ENCODE measurements at regions not wholly inside any gene's neighbourhood (a gene's known extent, or its start where the extent isn't known, plus 50 kb on each side); places are given as distances from the start of the nearest gene placed in this dataset.

- H3K79me2 ChIP-seq (ENCODE audit: control insufficient read depth, insufficient read depth, low read length): no peaks in the 10 kb centered on the region
- intact Hi-C loops (cut with micrococcal nuclease): no loop called here
- no peaks in the 10 kb centered on the region for H3K9me3 ChIP-seq (ENCODE audit: control extremely low read depth in 1 of 3, control insufficient read depth in 2 of 3, insufficient read depth in 1 of 3, low read length in 2 of 3)
- no peaks in the 10 kb centered on the region for H4K20me1 ChIP-seq (ENCODE audit: control insufficient read depth, insufficient read depth, low read length, poor library complexity, severe bottlenecking)
- no peaks in the 10 kb centered on the region for H3K4me1 ChIP-seq (ENCODE audit: control insufficient read depth in 2 of 2, insufficient read depth in 2 of 2, low read length in 2 of 2)
- Mint-ChIP-seq H3K4me3 (no peak overlapping the region), H3K27ac (no peak overlapping the region), H3K4me1 (no peaks in the 10 kb centered on the region), H3K27me3 (peaks cover 10% of the 10 kb centered on the region), H3K9me3 (ENCODE audit: insufficient read depth) (no peaks in the 10 kb centered on the region)
- H3K9ac ChIP-seq (ENCODE audit: low read length): no peak overlapping the region
- peaks cover 0 to 2% (median 0%) of the 10 kb centered on the region in 4 experiments for H3K27me3 ChIP-seq (replicated peaks in 1 of 4; ENCODE audit: control extremely low read depth in 1 of 4, control insufficient read depth in 3 of 4, insufficient read depth in 4 of 4, low read length in 3 of 4)
- POLR2A ChIA-PET: no interaction called here
- no peaks in the 10 kb centered on the region for H3K36me3 ChIP-seq (replicated peaks in 1 of 2; ENCODE audit: control extremely low read depth in 1 of 2, control insufficient read depth in 1 of 2, extremely low read depth in 1 of 2, insufficient read depth in 2 of 2, low read length in 1 of 2)
- DNase-seq (no peak), ATAC-seq (ENCODE audit: low read depth) (no peak)
- H2AFZ ChIP-seq (ENCODE audit: insufficient read depth, low read depth, low read length, poor library complexity, severe bottlenecking): no peak overlapping the region
- no peak for TF ChIP-seq CTCF (IDR thresholded peaks at IDR 0.05)
- no peak for TF ChIP-seq EZH2 (IDR thresholded peaks at IDR 0.05; ENCODE audit: borderline replicate concordance, insufficient read depth, low read depth, low read length, poor library complexity, severe bottlenecking)
- H3K4me3 ChIP-seq (ENCODE audit: control extremely low read depth in 1 of 5, extremely low read depth in 1 of 5, insufficient read depth in 1 of 5, low read depth in 2 of 5, low read length in 4 of 5): no peak overlapping the region
- 96% methylated on average over 2 of the region's 3 CpGs for WGBS (ENCODE audit: insufficient coverage)
- H3K27ac ChIP-seq (ENCODE audit: low read length in 2 of 2): no peak overlapping the region
- CTCF ChIA-PET: no interaction called here
- H3K4me2 ChIP-seq (replicated peaks; ENCODE audit: low read depth, low read length, poor library complexity, severe bottlenecking): no peak overlapping the region
Measured at GRCh38 chr4:10316851-10317250, 140.4 kb downstream of the ZNF518B start.

DNA sequence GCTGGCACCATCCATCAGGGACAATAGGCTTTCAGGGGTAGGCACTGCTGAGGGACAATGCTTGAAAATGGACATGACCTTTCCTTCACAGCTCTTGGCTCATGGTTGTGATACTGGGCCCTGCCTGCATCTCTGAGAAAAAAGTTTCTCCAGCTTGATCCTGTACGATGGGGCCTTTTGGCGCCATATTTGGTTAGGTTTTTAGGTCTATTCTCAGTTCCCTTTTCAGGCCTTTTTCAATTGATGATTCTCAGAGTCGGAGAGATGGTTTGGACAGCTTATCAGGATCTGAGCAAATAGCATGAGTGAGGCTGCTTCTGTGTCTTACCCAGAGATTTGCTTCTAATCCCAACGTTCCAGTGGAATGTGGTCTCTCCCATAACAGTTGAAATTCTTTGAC lies 141.6 kb downstream of the ZNF518B start:
- Histone ChIP-seq H3K4me2 (replicated peaks; ENCODE audit: low read depth, low read length, poor library complexity, severe bottlenecking) (no peak overlapping the region), H3K9me3 (ENCODE audit: control extremely low read depth in 1 of 3, control insufficient read depth in 2 of 3, insufficient read depth in 1 of 3, low read length in 2 of 3) (no peaks in the 10 kb centered on the region), H3K27me3 (replicated peaks in 1 of 4; ENCODE audit: control extremely low read depth in 1 of 4, control insufficient read depth in 3 of 4, insufficient read depth in 4 of 4, low read length in 3 of 4) (peaks cover 0 to 4% (median 0%) of the 10 kb centered on the region in 4 experiments), H3K36me3 (replicated peaks in 1 of 2; ENCODE audit: control extremely low read depth in 1 of 2, control insufficient read depth in 1 of 2, extremely low read depth in 1 of 2, insufficient read depth in 2 of 2, low read length in 1 of 2) (no peaks in the 10 kb centered on the region), H3K4me3 (ENCODE audit: control extremely low read depth in 1 of 5, extremely low read depth in 1 of 5, insufficient read depth in 1 of 5, low read depth in 2 of 5, low read length in 4 of 5) (no peak overlapping the region), H3K27ac (ENCODE audit: low read length in 2 of 2) (no peak overlapping the region), H3K4me1 (ENCODE audit: control insufficient read depth in 2 of 2, insufficient read depth in 2 of 2, low read length in 2 of 2) (no peaks in the 10 kb centered on the region), H3K9ac (ENCODE audit: low read length) (no peak overlapping the region), H2AFZ (ENCODE audit: insufficient read depth, low read depth, low read length, poor library complexity, severe bottlenecking) (no peak overlapping the region), H3K79me2 (ENCODE audit: control insufficient read depth, insufficient read depth, low read length) (no peaks in the 10 kb centered on the region), H4K20me1 (ENCODE audit: control insufficient read depth, insufficient read depth, low read length, poor library complexity, severe bottlenecking) (no peaks in the 10 kb centered on the region)
- 92% methylated on average over 4 of the region's 4 CpGs for WGBS (ENCODE audit: insufficient coverage)
- Mint-ChIP-seq H3K4me1 (no peaks in the 10 kb centered on the region), H3K9me3 (ENCODE audit: insufficient read depth) (no peaks in the 10 kb centered on the region), H3K27ac (no peak overlapping the region), H3K27me3 (peaks cover 9% of the 10 kb centered on the region), H3K4me3 (no peak overlapping the region)
- DNase-seq: no peak
- ATAC-seq (ENCODE audit: low read depth): no peak
- CTCF ChIA-PET: no interaction called here
- intact Hi-C loops (cut with micrococcal nuclease): no loop called here
- POLR2A ChIA-PET: no interaction called here
- TF ChIP-seq EZH2 (IDR thresholded peaks at IDR 0.05; ENCODE audit: borderline replicate concordance, insufficient read depth, low read depth, low read length, poor library complexity, severe bottlenecking) (no peak), CTCF (IDR thresholded peaks at IDR 0.05) (no peak)

Data from B cell (primary cell).